ENCODE measurements at regions not wholly inside any gene's neighbourhood (a gene's known extent, or its start where the extent isn't known, plus 50 kb on each side); places are given as distances from the start of the nearest gene placed in this dataset.

DNA sequence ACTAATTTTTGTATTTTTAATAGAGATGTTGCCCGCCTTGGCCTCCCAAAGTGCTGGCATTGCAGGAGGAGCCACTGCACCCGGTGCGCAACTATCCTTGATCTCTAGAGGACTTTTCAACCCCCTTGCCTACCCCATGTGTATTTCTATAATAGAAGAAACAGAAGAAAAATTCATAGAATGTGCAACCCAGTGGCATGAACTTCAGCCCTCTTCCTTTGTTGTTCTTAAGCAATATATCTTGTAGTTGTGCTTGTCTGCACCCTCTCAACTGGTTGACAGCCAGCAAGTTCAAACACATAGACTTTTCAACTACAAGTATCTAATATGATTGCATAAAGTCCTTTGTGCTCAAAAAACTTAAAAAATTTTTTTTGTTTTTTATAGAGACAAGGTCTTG, 72.3 kb upstream of the NCOA3 start:
- no peak for DNase-seq
- Histone ChIP-seq H3K4me3 (ENCODE audit: control extremely low read depth in 1 of 5, extremely low read depth in 1 of 5, insufficient read depth in 1 of 5, low read depth in 2 of 5, low read length in 4 of 5) (no peak overlapping the region), H3K9me3 (ENCODE audit: control extremely low read depth in 1 of 3, control insufficient read depth in 2 of 3, insufficient read depth in 1 of 3, low read length in 2 of 3) (peaks cover 0 to 24% (median 16%) of the 10 kb centered on the region in 3 donors), H2AFZ (ENCODE audit: insufficient read depth, low read depth, low read length, poor library complexity, severe bottlenecking) (no peak overlapping the region), H3K27ac (ENCODE audit: low read length in 2 of 2) (no peak overlapping the region), H4K20me1 (ENCODE audit: control insufficient read depth, insufficient read depth, low read length, poor library complexity, severe bottlenecking) (no peaks in the 10 kb centered on the region), H3K79me2 (ENCODE audit: control insufficient read depth, insufficient read depth, low read length) (peaks cover 8% of the 10 kb centered on the region), H3K36me3 (replicated peaks in 1 of 2; ENCODE audit: control extremely low read depth in 1 of 2, control insufficient read depth in 1 of 2, extremely low read depth in 1 of 2, insufficient read depth in 2 of 2, low read length in 1 of 2) (no peaks in the 10 kb centered on the region), H3K27me3 (replicated peaks in 1 of 4; ENCODE audit: control extremely low read depth in 1 of 4, control insufficient read depth in 3 of 4, insufficient read depth in 4 of 4, low read length in 3 of 4) (no peaks in the 10 kb centered on the region), H3K9ac (ENCODE audit: low read length) (no peak overlapping the region), H3K4me1 (ENCODE audit: control insufficient read depth in 2 of 2, insufficient read depth in 2 of 2, low read length in 2 of 2) (peaks cover 22 to 29% of the 10 kb centered on the region in 2 donors), H3K4me2 (replicated peaks; ENCODE audit: low read depth, low read length, poor library complexity, severe bottlenecking) (no peak overlapping the region)
- H3K27ac Mint-ChIP-seq = no peak overlapping the region
- ATAC-seq (ENCODE audit: low read depth) = no peak
- H3K9me3 Mint-ChIP-seq (ENCODE audit: insufficient read depth) = peaks cover 2% of the 10 kb centered on the region
- intact Hi-C loops (cut with micrococcal nuclease) = no loop called here
- H3K4me1 Mint-ChIP-seq = peaks cover 29% of the 10 kb centered on the region
- no peak overlapping the region for H3K4me3 Mint-ChIP-seq
- ChIA-PET POLR2A (no interaction called here), CTCF (no interaction called here)
- no peak for TF ChIP-seq EZH2 (IDR thresholded peaks at IDR 0.05; ENCODE audit: borderline replicate concordance, insufficient read depth, low read depth, low read length, poor library complexity, severe bottlenecking)
- TF ChIP-seq, protein P1, sequence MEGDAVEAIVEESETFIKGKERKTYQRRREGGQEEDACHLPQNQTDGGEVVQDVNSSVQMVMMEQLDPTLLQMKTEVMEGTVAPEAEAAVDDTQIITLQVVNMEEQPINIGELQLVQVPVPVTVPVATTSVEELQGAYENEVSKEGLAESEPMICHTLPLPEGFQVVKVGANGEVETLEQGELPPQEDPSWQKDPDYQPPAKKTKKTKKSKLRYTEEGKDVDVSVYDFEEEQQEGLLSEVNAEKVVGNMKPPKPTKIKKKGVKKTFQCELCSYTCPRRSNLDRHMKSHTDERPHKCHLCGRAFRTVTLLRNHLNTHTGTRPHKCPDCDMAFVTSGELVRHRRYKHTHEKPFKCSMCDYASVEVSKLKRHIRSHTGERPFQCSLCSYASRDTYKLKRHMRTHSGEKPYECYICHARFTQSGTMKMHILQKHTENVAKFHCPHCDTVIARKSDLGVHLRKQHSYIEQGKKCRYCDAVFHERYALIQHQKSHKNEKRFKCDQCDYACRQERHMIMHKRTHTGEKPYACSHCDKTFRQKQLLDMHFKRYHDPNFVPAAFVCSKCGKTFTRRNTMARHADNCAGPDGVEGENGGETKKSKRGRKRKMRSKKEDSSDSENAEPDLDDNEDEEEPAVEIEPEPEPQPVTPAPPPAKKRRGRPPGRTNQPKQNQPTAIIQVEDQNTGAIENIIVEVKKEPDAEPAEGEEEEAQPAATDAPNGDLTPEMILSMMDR (IDR thresholded peaks at IDR 0.05) = no peak
- no CpG with 5 or more reads among the region's 3 CpGs for WGBS (ENCODE audit: insufficient coverage)
- H3K27me3 Mint-ChIP-seq = no peaks in the 10 kb centered on the region

DNA sequence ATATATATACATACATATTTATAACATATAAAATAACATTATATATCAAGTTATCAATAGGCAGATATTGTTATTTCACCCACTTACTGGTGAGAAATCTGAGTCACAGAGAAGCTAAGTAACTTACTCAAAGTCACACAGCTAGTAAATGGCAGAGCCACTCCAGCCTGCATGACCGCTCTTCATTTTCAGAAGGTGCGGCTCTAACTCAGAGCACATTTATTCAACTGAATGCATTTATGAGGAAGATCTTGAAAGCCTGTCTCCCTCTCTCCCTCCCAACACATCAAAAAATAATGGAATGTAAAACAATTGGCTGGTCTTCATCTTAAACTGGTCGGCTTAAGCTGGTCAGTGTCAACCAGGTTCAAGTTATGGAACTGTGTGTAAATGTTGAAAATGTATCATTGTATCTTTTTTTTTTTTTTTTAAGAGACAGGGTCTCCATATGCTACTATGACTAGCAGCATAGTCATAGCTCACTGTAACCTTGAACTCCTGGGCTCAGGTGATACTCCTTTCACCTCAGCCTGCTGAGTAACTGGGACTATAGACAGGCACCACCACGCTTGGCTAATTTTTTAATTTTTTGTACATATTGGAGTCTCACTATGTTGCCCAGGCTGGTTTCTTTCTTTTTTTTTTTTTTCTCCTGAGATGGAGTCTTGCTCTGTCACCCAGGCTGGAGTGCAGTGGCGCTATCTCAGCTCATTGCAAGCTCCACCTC, 70.7 kb upstream of the NCOA3 start:
- Mint-ChIP-seq H3K27me3 (no peaks in the 10 kb centered on the region), H3K4me1 (peaks cover 40% of the 10 kb centered on the region), H3K9me3 (ENCODE audit: insufficient read depth) (peaks cover 2% of the 10 kb centered on the region), H3K27ac (no peak overlapping the region), H3K4me3 (no peak overlapping the region)
- H3K36me3 ChIP-seq (replicated peaks in 1 of 2; ENCODE audit: control extremely low read depth in 1 of 2, control insufficient read depth in 1 of 2, extremely low read depth in 1 of 2, insufficient read depth in 2 of 2, low read length in 1 of 2) = no peaks in the 10 kb centered on the region
- DNase-seq (no peak), ATAC-seq (ENCODE audit: low read depth) (no peak)
- POLR2A ChIA-PET = interaction anchor here (0.6 to 0.9 kb wide), 3 partner anchors 13 to 91 kb away, joined by 3 to 6 read pairs (median 6); no protein-coding TSS in a partner anchor
- no peak overlapping the region for H3K27ac ChIP-seq (ENCODE audit: low read length in 2 of 2)
- H2AFZ ChIP-seq (ENCODE audit: insufficient read depth, low read depth, low read length, poor library complexity, severe bottlenecking) = no peak overlapping the region
- TF ChIP-seq, protein P1 (IDR thresholded peaks at IDR 0.05) = no peak
- no peak for TF ChIP-seq EZH2 (IDR thresholded peaks at IDR 0.05; ENCODE audit: borderline replicate concordance, insufficient read depth, low read depth, low read length, poor library complexity, severe bottlenecking)
- CTCF ChIA-PET = interaction anchor here (1.3 to 1.6 kb wide), 2 partner anchors 47 to 156 kb away, joined by 3 to 6 read pairs; no protein-coding TSS in a partner anchor
- H3K4me2 ChIP-seq (replicated peaks; ENCODE audit: low read depth, low read length, poor library complexity, severe bottlenecking) = peak overlapping the region; percentile 8
- H4K20me1 ChIP-seq (ENCODE audit: control insufficient read depth, insufficient read depth, low read length, poor library complexity, severe bottlenecking) = no peaks in the 10 kb centered on the region
- H3K4me3 ChIP-seq (ENCODE audit: control extremely low read depth in 1 of 5, extremely low read depth in 1 of 5, insufficient read depth in 1 of 5, low read depth in 2 of 5, low read length in 4 of 5) = no peak overlapping the region
- 100% methylated on average over 2 of the region's 5 CpGs for WGBS (ENCODE audit: insufficient coverage)
- intact Hi-C loops (cut with micrococcal nuclease) = no loop called here
- peaks cover 0 to 20% (median 16%) of the 10 kb centered on the region in 3 donors for H3K9me3 ChIP-seq (ENCODE audit: control extremely low read depth in 1 of 3, control insufficient read depth in 2 of 3, insufficient read depth in 1 of 3, low read length in 2 of 3)
- no peak overlapping the region for H3K9ac ChIP-seq (ENCODE audit: low read length)
- H3K27me3 ChIP-seq (replicated peaks in 1 of 4; ENCODE audit: control extremely low read depth in 1 of 4, control insufficient read depth in 3 of 4, insufficient read depth in 4 of 4, low read length in 3 of 4) = no peaks in the 10 kb centered on the region
- H3K79me2 ChIP-seq (ENCODE audit: control insufficient read depth, insufficient read depth, low read length) = peaks cover 16% of the 10 kb centered on the region
- peaks cover 28 to 42% of the 10 kb centered on the region in 2 donors for H3K4me1 ChIP-seq (ENCODE audit: control insufficient read depth in 2 of 2, insufficient read depth in 2 of 2, low read length in 2 of 2)

Measured in B cell (primary cell).